PC-9 (cell line): ENCODE measurements at regions not wholly inside any gene's neighbourhood (a gene's known extent, or its start where the extent isn't known, plus 50 kb on each side); places are given as distances from the start of the nearest gene placed in this dataset.

Experiments
- BruUV-seq: library from RNA; stranded (reverse); fragments of 400-500 nt; replicated peaks from 2 replicates; lab custom pipeline; 2021; lab: Mats Ljungman, UMichigan
- CTCF ChIA-PET: fragments of 300-600 bp; sonication (Branson Sonifier 250); formaldehyde crosslinking; loops from one replicate; lab custom pipeline; 2022; ENCODE audit warnings: antibody characterized with exemption; lab: Charles Lee
- POLR2A ChIA-PET: fragments of 300-600 bp; sonication (Branson Sonifier 250); formaldehyde crosslinking; loops from one replicate; lab custom pipeline; 2022; ENCODE audit warnings: antibody characterized with exemption; ENCODE audit not compliant: unreplicated experiment; lab: Charles Lee
- DNase-seq, 2 experiments: peaks; one replicate each; pipeline versions ENCODE4 v3.0.0 to v3.0.0-alpha.2; 2015 to 2022; ENCODE audit warnings: mixed read lengths in 1 of 2
- H2AFZ ChIP-seq: fragments of 200-600 bp; sonication (generic); 2 replicates; pipeline ENCODE4 v1.8.1; 2017; ENCODE audit warnings: antibody characterized with exemption
- H3F3A ChIP-seq: fragments of 200-600 bp; sonication (generic); 2 replicates; pipeline ENCODE4 v1.8.1; 2017; ENCODE audit warnings: antibody characterized with exemption, mild to moderate bottlenecking, low read depth; ENCODE audit not compliant: insufficient read depth
- H3K27ac ChIP-seq: fragments of 200-600 bp; sonication (generic); 2 replicates; pipeline ENCODE4 v1.6.1; 2016; ENCODE audit warnings: mixed run types
- H3K27me3 ChIP-seq: fragments of 200-600 bp; sonication (generic); 2 replicates; pipeline ENCODE4 v1.6.1; 2016; ENCODE audit warnings: low read depth, mixed run types; ENCODE audit not compliant: insufficient read depth
- H3K36me3 ChIP-seq: fragments of 200-600 bp; sonication (generic); 2 replicates; pipeline ENCODE4 v1.6.1; 2016; ENCODE audit warnings: low read depth, mixed run types
- H3K4me1 ChIP-seq: fragments of 200-600 bp; sonication (generic); replicated peaks from 2 replicates; pipeline ENCODE4 v1.6.1; 2016; ENCODE audit warnings: mixed run types; ENCODE audit not compliant: insufficient read depth
- H3K4me2 ChIP-seq: fragments of 200-600 bp; sonication (generic); 2 replicates; pipeline ENCODE4 v1.6.1; 2017; ENCODE audit warnings: mixed run types
- H3K4me3 ChIP-seq: fragments of 200-600 bp; sonication (generic); 2 replicates; pipeline ENCODE4 v1.6.1; 2016; ENCODE audit warnings: mixed run types
- H3K79me2 ChIP-seq: fragments of 200-600 bp; sonication (generic); 2 replicates; pipeline ENCODE4 v1.6.1; 2017; ENCODE audit warnings: low read depth, mixed run types
- H3K9me2 ChIP-seq: fragments of 200-600 bp; sonication (generic); 2 replicates; pipeline ENCODE4 v1.8.1; 2017; ENCODE audit warnings: mild to moderate bottlenecking; ENCODE audit not compliant: insufficient read depth
- H3K9me3 ChIP-seq: fragments of 200-600 bp; sonication (generic); 2 replicates; pipeline ENCODE4 v1.8.1; 2016; ENCODE audit warnings: low read depth; ENCODE audit not compliant: insufficient read depth
- H4K20me1 ChIP-seq: fragments of 200-600 bp; sonication (generic); 2 replicates; pipeline ENCODE4 v1.8.1; 2017; ENCODE audit not compliant: insufficient read depth
- EZH2 ChIP-seq: fragments of 200-600 bp; sonication (generic); IDR thresholded peaks from 2 replicates; pipeline ENCODE4 v1.8.0; 2017; ENCODE audit warnings: antibody characterized with exemption, low read depth
- intact Hi-C: fragments of 100-400 bp; cut with micrococcal nuclease; formaldehyde crosslinking; loops from one replicate; pipeline ENCODE4 v1.10.0; 2022; ENCODE audit not compliant: unreplicated experiment
- TF ChIP-seq, protein P1 (sequence below): fragments of 200-600 bp; sonication (generic); conservative IDR thresholded peaks from 2 replicates; pipeline ENCODE4 v1.6.1; 2017; ENCODE audit warnings: mixed run types, antibody characterized with exemption, mild to moderate bottlenecking, moderate library complexity

DNA sequence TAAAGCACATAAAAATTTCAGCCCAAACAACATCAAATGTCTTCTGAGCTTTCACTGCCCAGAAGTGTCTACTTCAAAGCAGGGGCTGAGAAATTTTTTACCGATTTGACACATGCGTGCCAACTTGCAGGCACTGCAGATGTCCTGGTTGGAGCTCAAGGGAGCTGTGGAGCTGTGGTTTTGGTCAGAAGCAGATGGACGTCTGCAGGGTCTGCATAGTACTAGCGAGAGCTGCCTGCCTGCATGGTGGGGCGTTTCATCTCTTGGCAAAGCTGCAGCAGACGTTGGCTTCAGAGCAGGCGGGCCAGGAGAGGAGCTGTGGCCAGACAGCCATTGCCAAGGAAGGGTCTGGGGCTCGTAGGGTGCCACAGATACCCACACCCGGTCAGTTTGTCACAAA is 296.7 kb downstream of the GLRX3 start:
- Histone ChIP-seq H3K4me3 (no peak overlapping the region), H3K9me3 (no peaks in the 10 kb centered on the region), H3K79me2 (no peaks in the 10 kb centered on the region), H3F3A (no peaks in the 10 kb centered on the region), H3K9me2 (no peaks in the 10 kb centered on the region), H3K36me3 (no peaks in the 10 kb centered on the region), H3K27ac (no peak overlapping the region), H3K27me3 (no peaks in the 10 kb centered on the region), H4K20me1 (no peaks in the 10 kb centered on the region), H3K4me1 (no peaks in the 10 kb centered on the region), H3K4me2 (no peak overlapping the region), H2AFZ (no peak overlapping the region)
- ChIA-PET CTCF (no interaction called here), POLR2A (no interaction called here)
- intact Hi-C loops, result no loop called here
- TF ChIP-seq EZH2, result no peak
- TF ChIP-seq, protein P1, sequence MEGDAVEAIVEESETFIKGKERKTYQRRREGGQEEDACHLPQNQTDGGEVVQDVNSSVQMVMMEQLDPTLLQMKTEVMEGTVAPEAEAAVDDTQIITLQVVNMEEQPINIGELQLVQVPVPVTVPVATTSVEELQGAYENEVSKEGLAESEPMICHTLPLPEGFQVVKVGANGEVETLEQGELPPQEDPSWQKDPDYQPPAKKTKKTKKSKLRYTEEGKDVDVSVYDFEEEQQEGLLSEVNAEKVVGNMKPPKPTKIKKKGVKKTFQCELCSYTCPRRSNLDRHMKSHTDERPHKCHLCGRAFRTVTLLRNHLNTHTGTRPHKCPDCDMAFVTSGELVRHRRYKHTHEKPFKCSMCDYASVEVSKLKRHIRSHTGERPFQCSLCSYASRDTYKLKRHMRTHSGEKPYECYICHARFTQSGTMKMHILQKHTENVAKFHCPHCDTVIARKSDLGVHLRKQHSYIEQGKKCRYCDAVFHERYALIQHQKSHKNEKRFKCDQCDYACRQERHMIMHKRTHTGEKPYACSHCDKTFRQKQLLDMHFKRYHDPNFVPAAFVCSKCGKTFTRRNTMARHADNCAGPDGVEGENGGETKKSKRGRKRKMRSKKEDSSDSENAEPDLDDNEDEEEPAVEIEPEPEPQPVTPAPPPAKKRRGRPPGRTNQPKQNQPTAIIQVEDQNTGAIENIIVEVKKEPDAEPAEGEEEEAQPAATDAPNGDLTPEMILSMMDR, result no peak
- no peak for DNase-seq
- BruUV-seq, result no TSS peak

DNA sequence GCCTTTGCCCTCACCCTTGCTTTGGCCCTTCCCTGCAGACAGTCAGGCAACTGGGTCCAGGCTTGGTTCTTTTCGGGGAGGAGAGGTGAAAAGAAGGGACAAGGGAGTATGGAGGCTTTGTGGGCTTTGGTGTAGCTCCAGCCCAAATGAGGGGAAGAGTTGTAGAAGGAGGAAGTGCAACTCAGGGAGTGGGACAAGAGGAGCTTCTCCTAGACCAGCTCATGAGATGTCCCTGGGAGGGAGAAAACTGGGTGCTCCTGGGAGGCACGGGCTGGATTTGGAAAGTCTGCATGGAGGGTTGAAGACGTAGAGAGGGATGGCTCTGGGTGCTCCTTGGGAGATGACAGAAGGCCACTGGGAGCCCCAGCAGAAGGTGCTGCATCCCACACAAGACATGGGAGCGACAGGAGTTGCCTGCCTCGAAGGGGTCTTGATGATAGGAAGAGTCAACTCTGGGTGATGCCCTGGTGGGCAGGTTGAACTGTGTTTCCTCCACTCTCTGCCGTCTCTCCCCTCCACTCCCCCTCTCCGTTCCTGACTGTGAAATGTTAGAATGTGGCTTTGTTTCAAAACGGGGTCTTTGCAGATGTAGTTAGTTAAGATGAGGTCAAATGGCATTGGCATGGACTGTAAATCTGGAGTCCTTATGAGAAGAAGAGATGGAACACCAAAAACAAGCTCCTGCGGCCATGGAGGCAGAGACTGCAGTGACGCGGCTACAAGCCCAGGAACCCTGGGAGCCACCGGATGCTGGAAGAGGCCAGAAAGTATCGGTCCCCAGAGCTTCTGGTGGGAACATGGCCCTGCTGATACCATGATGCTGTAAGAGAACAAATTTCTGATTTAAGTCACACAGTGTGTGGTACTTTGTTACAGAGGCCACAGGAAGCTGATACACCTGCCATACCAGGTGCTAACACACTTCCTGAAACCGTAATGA is 298.5 kb downstream of the GLRX3 start:
- Histone ChIP-seq H3K27me3 (no peaks in the 10 kb centered on the region), H3K9me2 (no peaks in the 10 kb centered on the region), H3F3A (no peaks in the 10 kb centered on the region), H2AFZ (no peak overlapping the region), H3K27ac (no peak overlapping the region), H3K79me2 (no peaks in the 10 kb centered on the region), H3K9me3 (no peaks in the 10 kb centered on the region), H3K4me3 (no peak overlapping the region), H3K4me2 (no peak overlapping the region), H3K4me1 (no peaks in the 10 kb centered on the region), H4K20me1 (no peaks in the 10 kb centered on the region), H3K36me3 (no peaks in the 10 kb centered on the region)
- intact Hi-C loops, result no loop called here
- ChIA-PET POLR2A (no interaction called here), CTCF (no interaction called here)
- TF ChIP-seq EZH2, result no peak
- TF ChIP-seq, protein P1, result no peak
- no peak for DNase-seq
- BruUV-seq, result no TSS peak

DNA sequence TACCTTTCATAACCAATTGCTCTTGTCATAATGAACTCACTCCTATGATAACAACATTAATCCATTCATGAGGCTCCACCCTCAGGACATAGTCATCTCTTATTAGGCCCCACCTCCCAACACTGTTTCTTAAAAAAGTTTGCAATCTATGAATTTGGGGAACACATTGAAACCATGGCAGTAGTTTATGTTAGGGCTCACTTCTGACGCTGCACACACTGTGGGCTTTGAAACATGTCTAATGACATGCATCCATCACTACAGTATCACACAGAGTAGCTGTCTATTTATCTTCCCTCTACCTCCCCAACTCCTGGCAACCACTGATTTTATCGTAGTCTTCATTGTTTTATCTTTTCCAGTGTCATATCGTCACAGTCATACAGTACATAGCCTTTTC is 299.8 kb downstream of the GLRX3 start:
- Histone ChIP-seq H3K4me2 (no peak overlapping the region), H3K4me1 (no peaks in the 10 kb centered on the region), H4K20me1 (no peaks in the 10 kb centered on the region), H3K36me3 (no peaks in the 10 kb centered on the region), H3K79me2 (no peaks in the 10 kb centered on the region), H3K27me3 (no peaks in the 10 kb centered on the region), H3K4me3 (no peak overlapping the region), H3K27ac (no peak overlapping the region), H3F3A (no peaks in the 10 kb centered on the region), H3K9me2 (no peaks in the 10 kb centered on the region), H3K9me3 (no peaks in the 10 kb centered on the region), H2AFZ (no peak overlapping the region)
- intact Hi-C loops, result no loop called here
- BruUV-seq, result no TSS peak
- ChIA-PET POLR2A (no interaction called here), CTCF (no interaction called here)
- TF ChIP-seq, protein P1, result no peak
- no peak for TF ChIP-seq EZH2
- DNase-seq, result no peak
